Prostate gland (tissue), 2 donors: ENCODE measurements at regions not wholly inside any gene's neighbourhood (a gene's known extent, or its start where the extent isn't known, plus 50 kb on each side); places are given as distances from the start of the nearest gene placed in this dataset.

Experiments
- DNase-seq: peaks from one replicate; pipeline ENCODE4 v3.0.0-alpha.2; 2019; ENCODE audit warnings: low spot score
- H3K27ac ChIP-seq, 2 donors: fragments of 200-600 bp; sonication (generic); 2 replicates each; pipeline ENCODE4 v1.5.1; 2017 to 2019
- H3K27me3 ChIP-seq: fragments of 200-600 bp; sonication (generic); replicated peaks from 2 replicates; pipeline ENCODE4 v1.5.1; 2019; ENCODE audit not compliant: insufficient read depth
- H3K36me3 ChIP-seq, 2 donors: fragments of 200-600 bp; sonication (generic); 1 replicate in 1 of 2; 2 replicates in 1 of 2; pipeline versions ENCODE4 v1.5.1 to v1.8.1; 2017 to 2019
- H3K4me1 ChIP-seq: fragments of 200-600 bp; sonication (generic); replicated peaks from 2 replicates; pipeline ENCODE4 v1.5.1; 2019
- H3K4me3 ChIP-seq, 2 donors: fragments of 200-600 bp; sonication (generic); 2 replicates each; pipeline ENCODE4 v1.5.1; 2017 to 2019
- H3K9me3 ChIP-seq: fragments of 200-600 bp; sonication (generic); 2 replicates; pipeline ENCODE4 v1.5.1; 2017
- CTCF ChIP-seq, 4 experiments: fragments of 200-600 bp in 2 of 4; fragments of 450-650 bp in 2 of 4; sonication (generic) in 2 of 4; IDR thresholded peaks; 1 replicate in 3 of 4; 2 replicates in 1 of 4; pipeline ENCODE4 v1.5.1; 2016 to 2019; ENCODE audit warnings: antibody characterized with exemption in 4 of 4, mild to moderate bottlenecking in 2 of 4, moderate library complexity in 2 of 4
- POLR2A ChIP-seq: fragments of 450-650 bp; IDR thresholded peaks from one replicate; pipeline ENCODE4 v1.6.1; 2016; ENCODE audit warnings: antibody characterized with exemption, mild to moderate bottlenecking
- POLR2AphosphoS5 ChIP-seq: sonication (generic); formaldehyde crosslinking; IDR thresholded peaks from one replicate; pipeline ENCODE4 v1.6.1; 2017; ENCODE audit warnings: antibody characterized with exemption
- WGBS: methylation state at CpG from one replicate; pipeline ENCODE4 v1.1.5; 2018; 5-methylcytosine and 5-hydroxymethylcytosine counted together
- intact Hi-C: fragments of 100-400 bp; cut with DNase I; formaldehyde crosslinking; loops from one replicate; pipeline ENCODE4 v1.14.2; 2022

- WGBS: 93% methylated on average over 4 of the region's 4 CpGs
- no peaks in the 10 kb centered on the region for H3K9me3 ChIP-seq
- DNase-seq: no peak
- intact Hi-C loops: no loop called here
- H3K36me3 ChIP-seq: no peaks in the 10 kb centered on the region
- H3K4me3 ChIP-seq: no peak overlapping the region
- no peak for TF ChIP-seq POLR2A
- no peak for TF ChIP-seq CTCF (IDR thresholded peaks at IDR 0.05)
- no peak for TF ChIP-seq POLR2AphosphoS5
- H3K27ac ChIP-seq: no peak overlapping the region
- H3K4me1 ChIP-seq: no peaks in the 10 kb centered on the region
- H3K27me3 ChIP-seq: no peaks in the 10 kb centered on the region
These were observed 147.3 kb upstream of the SEMA6D start for GRCh38 chr15:47570044-47570443.

- no peak for DNase-seq
- Histone ChIP-seq H3K36me3 (no peaks in the 10 kb centered on the region), H3K9me3 (no peaks in the 10 kb centered on the region), H3K27ac (no peak overlapping the region), H3K4me3 (no peak overlapping the region), H3K4me1 (no peaks in the 10 kb centered on the region), H3K27me3 (no peaks in the 10 kb centered on the region)
- intact Hi-C loops: no loop called here
- 73% methylated on average over 4 of the region's 4 CpGs for WGBS
- TF ChIP-seq POLR2A: no peak
- TF ChIP-seq POLR2AphosphoS5: no peak
- TF ChIP-seq CTCF (IDR thresholded peaks at IDR 0.05): no peak
These were observed 146.9 kb upstream of the SEMA6D start for GRCh38 chr15:47570451-47570850.

GRCh38 chr15:47570881-47571640 lies 146.2 kb upstream of the SEMA6D start:
- Histone ChIP-seq H3K4me3 (no peak overlapping the region), H3K27ac (no peak overlapping the region), H3K27me3 (no peaks in the 10 kb centered on the region), H3K9me3 (no peaks in the 10 kb centered on the region), H3K36me3 (no peaks in the 10 kb centered on the region), H3K4me1 (no peaks in the 10 kb centered on the region)
- TF ChIP-seq CTCF (IDR thresholded peaks at IDR 0.05) (no peak), POLR2A (no peak), POLR2AphosphoS5 (no peak)
- no peak for DNase-seq
- WGBS: 71% methylated on average over 4 of the region's 4 CpGs
- intact Hi-C loops: no loop called here

- intact Hi-C loops: no loop called here
- Histone ChIP-seq H3K4me1 (no peaks in the 10 kb centered on the region), H3K27me3 (no peaks in the 10 kb centered on the region), H3K9me3 (no peaks in the 10 kb centered on the region), H3K4me3 (no peak overlapping the region), H3K27ac (no peak overlapping the region), H3K36me3 (no peaks in the 10 kb centered on the region)
- no peak for DNase-seq
- TF ChIP-seq POLR2AphosphoS5 (no peak), POLR2A (no peak), CTCF (IDR thresholded peaks at IDR 0.05) (no peak)
These were observed 143.6 kb upstream of the SEMA6D start for GRCh38 chr15:47573673-47574072.

GRCh38 chr15:47577000-47577399 lies 140.3 kb upstream of the SEMA6D start:
- no peaks in the 10 kb centered on the region for H3K27me3 ChIP-seq
- no peaks in the 10 kb centered on the region for H3K4me1 ChIP-seq
- H3K9me3 ChIP-seq: no peaks in the 10 kb centered on the region
- H3K4me3 ChIP-seq: no peak overlapping the region
- intact Hi-C loops: no loop called here
- no peak overlapping the region for H3K27ac ChIP-seq
- TF ChIP-seq CTCF (IDR thresholded peaks at IDR 0.05) (no peak), POLR2AphosphoS5 (no peak), POLR2A (no peak)
- no peaks in the 10 kb centered on the region for H3K36me3 ChIP-seq
- DNase-seq: no peak
